ENCODE measurements at regions not wholly inside any gene's neighbourhood (a gene's known extent, or its start where the extent isn't known, plus 50 kb on each side); places are given as distances from the start of the nearest gene placed in this dataset.
"Not testable (repeated sequence)": the region's sequence is repeated elsewhere in the genome, so short reads cannot be mapped to it uniquely, and the experiment has no call there.

DNA sequence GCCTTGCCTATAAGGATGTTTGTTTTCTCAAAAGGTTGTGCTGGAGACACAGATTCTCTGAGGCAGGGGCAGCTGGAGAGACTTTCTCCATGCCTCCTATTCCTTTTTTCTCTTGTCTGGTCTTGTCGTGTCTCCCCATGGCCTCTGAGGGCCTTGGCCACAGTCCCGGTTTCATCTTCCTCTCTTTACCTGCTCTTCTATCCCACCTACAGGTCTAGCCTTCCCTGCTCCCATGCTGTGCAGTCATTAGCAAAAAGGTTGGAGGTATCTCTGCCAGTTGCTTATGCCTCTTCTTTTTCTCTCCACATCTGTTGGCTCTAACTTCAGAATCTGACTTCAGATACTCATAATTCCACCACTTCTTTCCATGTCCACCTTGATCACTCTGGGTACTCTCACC is 191.1 kb downstream of the IL20RB start:
- DNase-seq (ENCODE audit: extremely low read depth, low read depth), result no peak
- TF ChIP-seq, protein P1, sequence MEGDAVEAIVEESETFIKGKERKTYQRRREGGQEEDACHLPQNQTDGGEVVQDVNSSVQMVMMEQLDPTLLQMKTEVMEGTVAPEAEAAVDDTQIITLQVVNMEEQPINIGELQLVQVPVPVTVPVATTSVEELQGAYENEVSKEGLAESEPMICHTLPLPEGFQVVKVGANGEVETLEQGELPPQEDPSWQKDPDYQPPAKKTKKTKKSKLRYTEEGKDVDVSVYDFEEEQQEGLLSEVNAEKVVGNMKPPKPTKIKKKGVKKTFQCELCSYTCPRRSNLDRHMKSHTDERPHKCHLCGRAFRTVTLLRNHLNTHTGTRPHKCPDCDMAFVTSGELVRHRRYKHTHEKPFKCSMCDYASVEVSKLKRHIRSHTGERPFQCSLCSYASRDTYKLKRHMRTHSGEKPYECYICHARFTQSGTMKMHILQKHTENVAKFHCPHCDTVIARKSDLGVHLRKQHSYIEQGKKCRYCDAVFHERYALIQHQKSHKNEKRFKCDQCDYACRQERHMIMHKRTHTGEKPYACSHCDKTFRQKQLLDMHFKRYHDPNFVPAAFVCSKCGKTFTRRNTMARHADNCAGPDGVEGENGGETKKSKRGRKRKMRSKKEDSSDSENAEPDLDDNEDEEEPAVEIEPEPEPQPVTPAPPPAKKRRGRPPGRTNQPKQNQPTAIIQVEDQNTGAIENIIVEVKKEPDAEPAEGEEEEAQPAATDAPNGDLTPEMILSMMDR (IDR thresholded peaks at IDR 0.05; ENCODE audit: low read depth, low read length), result no peak

DNA sequence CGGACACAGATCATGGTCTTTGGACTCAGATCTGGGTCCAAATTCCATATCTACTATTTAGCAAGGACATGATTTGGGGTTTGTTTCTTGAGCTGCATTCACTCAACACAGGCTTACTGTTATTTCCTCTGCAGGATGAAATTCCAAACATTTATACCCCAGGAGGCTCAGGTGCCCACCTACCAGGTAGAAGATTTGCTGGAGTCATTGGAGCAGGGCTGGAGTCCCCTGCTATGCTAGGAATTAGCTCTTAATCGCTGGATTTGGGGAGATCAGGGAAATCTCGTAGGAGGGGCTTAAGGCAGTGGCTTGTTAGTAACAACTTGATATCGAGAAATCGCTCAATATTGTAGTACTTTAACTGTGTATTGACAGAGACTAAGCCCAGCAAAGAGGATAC is 193.0 kb downstream of the IL20RB start:
- no peak for DNase-seq (ENCODE audit: extremely low read depth, low read depth)
- TF ChIP-seq, protein P1 (IDR thresholded peaks at IDR 0.05; ENCODE audit: low read depth, low read length), result no peak

DNA sequence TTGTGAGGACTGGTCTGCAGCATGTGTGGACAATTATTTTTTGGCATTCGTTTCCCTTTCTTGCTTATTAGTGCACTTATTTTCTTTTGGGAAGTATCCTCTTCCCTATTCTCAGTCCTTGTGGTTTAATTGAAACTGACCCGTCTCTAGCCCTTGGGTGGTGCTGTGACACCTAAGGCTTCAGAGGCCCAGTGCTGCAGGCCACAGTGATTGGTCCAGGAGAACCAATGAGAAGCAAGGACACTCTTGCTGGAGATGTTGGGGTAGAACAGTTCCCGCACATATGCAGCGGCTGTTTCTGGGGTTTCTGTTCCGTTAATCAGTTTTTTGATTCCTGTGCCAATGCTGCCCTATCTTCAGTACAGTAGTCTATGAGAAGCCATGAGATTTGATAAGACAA is 195.3 kb downstream of the IL20RB start:
- DNase-seq (ENCODE audit: extremely low read depth, low read depth), result not testable (repeated sequence)

DNA sequence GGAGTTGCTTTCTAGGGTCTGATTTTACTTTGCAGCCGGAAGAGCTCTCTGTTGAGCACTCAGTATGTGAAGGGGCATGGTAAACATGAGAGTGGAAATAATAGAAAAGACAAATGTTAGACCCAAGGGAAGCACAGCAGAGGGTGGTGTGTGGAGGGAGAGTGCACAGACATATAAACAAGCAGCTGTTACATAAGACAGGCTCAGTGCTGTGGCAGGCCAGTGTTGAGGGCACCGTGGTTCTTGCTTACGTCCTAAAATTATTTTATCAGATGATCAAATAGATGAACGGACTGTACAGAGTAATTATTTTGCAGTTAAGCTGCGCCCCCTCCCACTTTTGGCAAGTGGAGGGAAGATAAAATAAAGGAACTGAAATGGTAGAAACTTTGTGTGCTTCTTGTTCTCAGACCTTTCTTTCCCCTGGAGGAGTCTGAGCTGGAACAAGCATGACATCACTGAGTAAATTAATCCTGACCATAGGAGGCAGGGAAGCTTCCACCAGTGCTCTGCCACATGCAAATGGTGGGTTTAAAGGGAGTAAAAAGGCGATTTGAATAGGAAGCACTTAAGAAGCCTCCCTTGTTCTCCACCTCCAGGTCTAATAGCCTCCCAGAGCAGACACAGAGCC is 205.6 kb downstream of the IL20RB start:
- TF ChIP-seq, protein P1 (IDR thresholded peaks at IDR 0.05; ENCODE audit: low read depth, low read length), result no peak
- DNase-seq (ENCODE audit: extremely low read depth, low read depth), result no peak

DNA sequence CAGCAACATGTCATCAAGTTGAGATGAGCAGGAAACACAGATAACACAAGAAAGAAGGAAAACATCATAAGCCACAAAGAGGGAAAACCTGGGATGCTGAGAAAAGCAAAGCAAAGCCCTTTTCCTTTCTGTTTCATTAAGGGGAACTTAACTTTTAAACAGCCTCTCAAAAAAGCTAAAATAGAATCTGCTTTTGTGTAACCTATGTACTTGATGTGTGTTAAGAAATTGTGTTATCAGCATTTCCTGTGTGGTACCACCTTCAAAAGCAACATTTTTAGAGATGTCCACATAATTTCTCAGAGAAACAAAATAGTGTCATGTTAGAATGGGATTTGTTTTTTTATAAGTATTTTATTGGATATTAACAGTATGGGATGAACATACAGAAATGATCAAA is 206.2 kb downstream of the IL20RB start:
- DNase-seq (ENCODE audit: extremely low read depth, low read depth), result no peak
- TF ChIP-seq, protein P1 (IDR thresholded peaks at IDR 0.05; ENCODE audit: low read depth, low read length), result no peak

DNA sequence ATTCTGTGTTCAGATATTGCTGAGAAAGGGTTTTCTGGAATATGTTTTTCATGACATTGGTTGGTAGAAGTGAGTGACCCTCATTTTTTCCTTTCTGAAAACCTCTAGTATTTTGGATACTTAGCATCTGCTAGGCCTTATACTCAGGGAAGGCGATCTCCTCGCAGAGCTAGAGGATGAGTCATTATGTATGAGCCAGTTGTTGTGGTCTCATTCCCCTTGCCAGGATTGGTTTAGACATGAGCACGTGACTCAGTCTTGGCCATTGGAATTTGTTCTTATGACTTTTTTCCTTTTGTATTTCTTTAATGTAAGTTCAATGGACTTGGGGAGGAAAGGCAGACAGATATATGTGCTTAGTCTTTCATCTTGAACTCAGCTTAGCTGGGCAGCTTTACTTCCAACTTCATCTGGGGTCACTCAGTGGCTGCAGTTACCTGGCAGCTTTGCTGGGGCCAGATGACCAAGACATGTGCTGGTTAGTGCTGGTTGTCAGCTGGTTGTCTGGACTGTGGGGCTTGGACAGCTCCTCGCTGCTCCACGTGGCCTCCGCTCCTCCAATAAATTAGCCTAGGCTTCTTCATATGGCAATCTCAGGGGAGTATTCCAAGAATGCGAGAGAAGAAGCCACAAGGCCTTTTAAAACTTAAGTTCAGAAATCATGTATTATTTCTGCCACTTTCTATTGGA is 207.5 kb downstream of the IL20RB start:
- TF ChIP-seq, protein P1 (IDR thresholded peaks at IDR 0.05; ENCODE audit: low read depth, low read length), result no peak
- DNase-seq (ENCODE audit: extremely low read depth, low read depth), result no peak

DNA sequence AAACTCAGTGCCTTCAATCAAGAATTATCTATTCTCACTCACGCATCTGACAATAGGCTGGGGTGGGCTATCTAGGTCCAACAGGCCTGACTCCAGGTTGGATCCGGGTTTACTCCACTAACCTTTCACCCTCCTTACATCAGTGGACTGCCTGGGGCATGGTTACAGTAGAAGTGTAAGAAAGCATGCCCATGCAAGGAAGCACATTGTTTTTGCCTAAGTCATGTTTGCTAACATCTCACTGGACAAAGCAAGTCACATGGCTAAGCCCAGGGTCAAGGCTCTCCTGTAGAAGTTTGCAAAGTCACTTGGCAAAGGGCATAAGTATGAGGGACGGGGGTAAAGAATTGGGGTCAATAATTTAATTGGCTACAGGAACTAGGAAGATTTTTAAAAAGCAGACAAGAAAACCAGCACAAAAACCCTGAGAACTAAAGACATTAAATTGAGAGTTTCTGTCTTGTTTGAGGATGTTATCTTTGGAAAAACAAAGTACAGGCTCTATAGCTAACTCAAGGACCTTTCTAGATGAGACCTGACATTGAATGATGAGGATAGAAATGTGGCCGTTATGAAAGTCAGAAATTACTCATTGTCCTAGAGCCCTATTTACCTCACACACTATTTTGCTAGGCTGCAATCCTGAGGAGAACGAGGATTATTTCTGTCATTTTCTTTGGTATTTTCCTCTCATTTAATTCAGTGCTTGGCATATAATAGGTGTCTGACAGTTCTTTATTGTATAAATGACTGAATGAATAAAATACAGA is 214.2 kb downstream of the IL20RB start:
- no peak for DNase-seq (ENCODE audit: extremely low read depth, low read depth)
- TF ChIP-seq, protein P1 (IDR thresholded peaks at IDR 0.05; ENCODE audit: low read depth, low read length), result no peak
